ENCODE measurements at regions not wholly inside any gene's neighbourhood (a gene's known extent, or its start where the extent isn't known, plus 50 kb on each side); places are given as distances from the start of the nearest gene placed in this dataset.

GRCh38 chr6:105680131-105680530 lies 277.2 kb upstream of the PREP start:
- H3K27ac ChIP-seq (ENCODE audit: insufficient read depth, low read depth, low read length) = no peak overlapping the region
- no peaks in the 10 kb centered on the region for H3K36me3 ChIP-seq (ENCODE audit: control insufficient read depth in 2 of 2, extremely low read depth in 1 of 2, insufficient read depth in 2 of 2, low read length in 2 of 2)
- no peaks in the 10 kb centered on the region for H3K27me3 ChIP-seq (ENCODE audit: control insufficient read depth in 2 of 2, insufficient read depth in 2 of 2, low read length in 2 of 2)
- no peak overlapping the region for H3K4me3 ChIP-seq (replicated peaks in 1 of 3; ENCODE audit: insufficient read depth in 1 of 3, low read depth in 1 of 3, low read length in 3 of 3)
- no peaks in the 10 kb centered on the region for H3K79me2 ChIP-seq (ENCODE audit: control insufficient read depth, insufficient read depth, low read length)
- no peaks in the 10 kb centered on the region for H3K9me3 ChIP-seq (replicated peaks; ENCODE audit: control insufficient read depth, insufficient read depth, low read length)
- DNase-seq (ENCODE audit: low read depth, low spot score) (no peak), FAIRE-seq (no peak)
- no peak for TF ChIP-seq CTCF (IDR thresholded peaks at IDR 0.05; ENCODE audit: extremely low read depth in 1 of 2, insufficient read depth in 1 of 2, low read depth in 1 of 2, low read length in 2 of 2)
- no peak for TF ChIP-seq JUN (IDR thresholded peaks at IDR 0.05; ENCODE audit: borderline replicate concordance, insufficient read depth, insufficient read length, low read depth)
- TF ChIP-seq POLR2A (IDR thresholded peaks at IDR 0.05; ENCODE audit: low read depth, low read length) = no peak
- no peak for TF ChIP-seq POLR2AphosphoS5 (IDR thresholded peaks at IDR 0.05; ENCODE audit: insufficient read depth, low read depth, low read length)
- no peak for TF ChIP-seq EZH2 (IDR thresholded peaks at IDR 0.05; ENCODE audit: borderline replicate concordance, low read depth, low read length, severe bottlenecking)
- no peak for TF ChIP-seq FOS (IDR thresholded peaks at IDR 0.05; ENCODE audit: borderline replicate concordance, insufficient read depth, low read length)
- TF ChIP-seq MYC (IDR thresholded peaks at IDR 0.05; ENCODE audit: low read depth, low read length) = no peak
- no peak for TF ChIP-seq GATA2 (IDR thresholded peaks at IDR 0.05; ENCODE audit: insufficient read depth, insufficient read length, low read depth, low read length)
- no peak for TF ChIP-seq MAX (IDR thresholded peaks at IDR 0.05; ENCODE audit: insufficient read depth, insufficient read length)
- no peak overlapping the region for H2AFZ ChIP-seq (ENCODE audit: low read depth, low read length)
- BruUV-seq (replicated peaks) = no TSS peak
- no peaks in the 10 kb centered on the region for H4K20me1 ChIP-seq (replicated peaks; ENCODE audit: control insufficient read depth, extremely low read depth, insufficient read depth, low read length)
- ChIA-PET CTCF (no interaction called here), POLR2A (no interaction called here)
- dilution Hi-C loops (cut with MboI; ENCODE audit: extremely low pct_ligation_motif_present, low sequenced_read_pairs) (no loop called here), intact Hi-C loops (cut with micrococcal nuclease) (no loop called here)
- no peak overlapping the region for H3K9ac ChIP-seq (replicated peaks; ENCODE audit: extremely low read depth, insufficient read depth, low read length)
- H3K9me1 ChIP-seq (replicated peaks; ENCODE audit: control insufficient read depth, extremely low read depth, insufficient read depth, low read length) = no peaks in the 10 kb centered on the region
- no peak overlapping the region for H3K4me2 ChIP-seq (ENCODE audit: insufficient read depth, low read length)
- H3K4me1 ChIP-seq (ENCODE audit: control insufficient read depth, extremely low read depth, insufficient read depth, low read length) = no peaks in the 10 kb centered on the region
